Esophagus muscularis mucosa (tissue), 4 donors: ENCODE measurements at regions not wholly inside any gene's neighbourhood (a gene's known extent, or its start where the extent isn't known, plus 50 kb on each side); places are given as distances from the start of the nearest gene placed in this dataset.

Source experiments
- DNase-seq: peaks from one replicate; pipeline ENCODE4 v3.0.0-alpha.2; 2017; ENCODE audit errors: extremely low spot score
- H3K27ac ChIP-seq, 4 donors: fragments of 200-600 bp; sonication (generic); replicated peaks in 1 of 4; 1 replicate in 3 of 4; 2 replicates in 1 of 4; pipeline ENCODE4 v1.5.1; 2016 to 2019; ENCODE audit warnings: mild to moderate bottlenecking in 1 of 4
- H3K27me3 ChIP-seq, 4 donors: fragments of 200-600 bp; sonication (generic); one replicate each; pipeline versions ENCODE4 v1.5.1 to v1.6.0; 2016 to 2019
- H3K36me3 ChIP-seq, 4 donors: fragments of 200-600 bp; sonication (generic); one replicate each; pipeline ENCODE4 v1.5.1; 2016 to 2019
- H3K4me1 ChIP-seq, 4 donors: fragments of 200-600 bp; sonication (generic); one replicate each; pipeline ENCODE4 v1.5.1; 2016 to 2019
- H3K4me3 ChIP-seq, 4 donors: fragments of 200-600 bp; sonication (generic); 1 replicate in 2 of 4; 2 replicates in 2 of 4; pipeline ENCODE4 v1.5.1; 2016 to 2019; ENCODE audit warnings: mild to moderate bottlenecking in 4 of 4, moderate library complexity in 1 of 4
- H3K9me3 ChIP-seq, 4 donors: fragments of 200-600 bp; sonication (generic); 1 replicate in 3 of 4; 2 replicates in 1 of 4; pipeline ENCODE4 v1.5.1; 2016 to 2019
- CTCF ChIP-seq, 3 experiments: fragments of 200-600 bp in 2 of 3; fragments of 450-650 bp in 1 of 3; sonication (generic) in 2 of 3; IDR thresholded peaks; one replicate each; pipeline ENCODE4 v1.5.1; 2017 to 2019; ENCODE audit warnings: antibody characterized with exemption in 3 of 3, mild to moderate bottlenecking in 2 of 3, moderate library complexity in 1 of 3
- EP300 ChIP-seq: sonication (generic); formaldehyde crosslinking; IDR thresholded peaks from one replicate; pipeline ENCODE4 v1.6.1; 2017; ENCODE audit warnings: antibody characterized with exemption
- POLR2A ChIP-seq: fragments of 450-650 bp; IDR thresholded peaks from one replicate; pipeline ENCODE4 v1.6.1; 2017; ENCODE audit warnings: antibody characterized with exemption, moderate library complexity, mild to moderate bottlenecking, low read depth
- POLR2AphosphoS5 ChIP-seq, 2 donors: sonication (generic); formaldehyde crosslinking; IDR thresholded peaks; one replicate each; pipeline ENCODE4 v1.6.1; 2017; ENCODE audit warnings: antibody characterized with exemption in 2 of 2
- WGBS: methylation state at CpG from one replicate; pipeline ENCODE4 v1.1.5; 2018; 5-methylcytosine and 5-hydroxymethylcytosine counted together
- intact Hi-C: fragments of 100-400 bp; cut with DNase I; formaldehyde crosslinking; loops from one replicate; pipeline ENCODE4 v1.15.1; 2023

GRCh38 chr12:107318556-107318805 is 225.1 kb upstream of the CRY1 start:
- 0% methylated on average over 1 of the region's 19 CpGs for WGBS
- Histone ChIP-seq H3K36me3 (no peaks in the 10 kb centered on the region), H3K27ac (no peak overlapping the region), H3K4me3 (peak overlapping the region; percentile 36 to 53 (median 40)), H3K9me3 (no peaks in the 10 kb centered on the region), H3K27me3 (peaks cover 8 to 92% (median 37%) of the 10 kb centered on the region in 4 donors), H3K4me1 (peaks cover 12 to 42% (median 38%) of the 10 kb centered on the region in 4 donors)
- no peak for TF ChIP-seq POLR2AphosphoS5 (IDR thresholded peaks at IDR 0.05)
- TF ChIP-seq CTCF (IDR thresholded peaks at IDR 0.05) = no peak
- no peak for TF ChIP-seq POLR2A
- intact Hi-C loops = no loop called here
- no peak for DNase-seq

DNA sequence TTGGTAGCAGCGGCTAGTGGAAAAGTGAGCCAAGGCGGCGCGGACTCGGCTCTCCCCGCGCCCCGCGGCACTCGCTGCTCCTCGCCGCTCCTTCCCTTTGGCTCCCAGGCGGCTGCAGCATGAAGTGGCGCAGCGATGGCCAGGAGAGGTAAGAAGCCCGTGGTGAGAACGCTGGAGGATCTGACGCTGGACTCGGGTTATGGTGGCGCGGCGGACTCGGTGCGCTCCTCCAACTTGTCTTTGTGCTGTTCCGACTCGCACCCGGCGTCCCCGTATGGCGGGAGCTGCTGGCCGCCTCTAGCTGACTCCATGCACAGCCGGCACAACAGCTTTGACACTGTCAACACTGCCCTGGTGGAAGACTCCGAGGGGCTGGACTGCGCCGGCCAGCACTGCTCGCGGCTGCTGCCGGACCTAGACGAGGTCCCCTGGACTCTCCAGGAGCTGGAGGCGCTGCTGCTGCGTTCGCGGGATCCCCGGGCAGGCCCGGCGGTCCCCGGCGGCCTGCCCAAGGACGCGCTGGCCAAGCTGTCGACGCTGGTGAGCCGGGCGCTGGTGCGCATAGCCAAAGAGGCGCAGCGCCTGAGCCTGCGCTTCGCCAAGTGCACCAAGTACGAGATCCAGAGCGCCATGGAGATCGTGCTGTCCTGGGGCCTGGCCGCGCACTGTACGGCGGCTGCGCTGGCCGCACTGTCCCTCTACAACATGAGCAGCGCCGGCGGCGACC is 225.6 kb upstream of the CRY1 start:
- Histone ChIP-seq H3K9me3 (no peaks in the 10 kb centered on the region), H3K27ac (no peak overlapping the region), H3K4me3 (peak overlapping the region; percentile 36 to 53 (median 40)), H3K36me3 (no peaks in the 10 kb centered on the region), H3K27me3 (peaks cover 8 to 96% (median 37%) of the 10 kb centered on the region in 4 donors), H3K4me1 (peaks cover 12 to 42% (median 38%) of the 10 kb centered on the region in 4 donors)
- no peak for TF ChIP-seq CTCF (IDR thresholded peaks at IDR 0.05)
- no peak for TF ChIP-seq POLR2A
- TF ChIP-seq POLR2AphosphoS5 (IDR thresholded peaks at IDR 0.05) = no peak
- no peak for TF ChIP-seq EP300
- WGBS = 0% methylated on average over 31 of the region's 72 CpGs
- DNase-seq = no peak
- intact Hi-C loops = no loop called here

- intact Hi-C loops = no loop called here
- Histone ChIP-seq H3K27me3 (peaks cover 8 to 100% (median 37%) of the 10 kb centered on the region in 4 donors), H3K4me3 (peak overlapping the region; percentile 36 to 53 (median 40)), H3K36me3 (no peaks in the 10 kb centered on the region), H3K27ac (no peak overlapping the region), H3K4me1 (peaks cover 12 to 42% (median 38%) of the 10 kb centered on the region in 4 donors), H3K9me3 (no peaks in the 10 kb centered on the region)
- no peak for TF ChIP-seq CTCF (IDR thresholded peaks at IDR 0.05)
- 0% methylated on average over 3 of the region's 60 CpGs for WGBS
- no peak for DNase-seq
Measured at GRCh38 chr12:107319533-107320032, 226.2 kb upstream of the CRY1 start.

- DNase-seq = no peak
- WGBS = under 1% methylated on average over 25 of the region's 49 CpGs
- H3K4me3 ChIP-seq = peak overlapping the region; percentile 36 to 53 (median 40)
- H3K27ac ChIP-seq = no peak overlapping the region
- no peak for TF ChIP-seq EP300
- no peak for TF ChIP-seq POLR2AphosphoS5 (IDR thresholded peaks at IDR 0.05)
- TF ChIP-seq CTCF (IDR thresholded peaks at IDR 0.05) = no peak
- H3K4me1 ChIP-seq = peaks cover 12 to 42% (median 38%) of the 10 kb centered on the region in 4 donors
- H3K27me3 ChIP-seq = peaks cover 8 to 98% (median 37%) of the 10 kb centered on the region in 4 donors
- H3K36me3 ChIP-seq = no peaks in the 10 kb centered on the region
- intact Hi-C loops = no loop called here
- H3K9me3 ChIP-seq = no peaks in the 10 kb centered on the region
Measured at GRCh38 chr12:107320033-107320928, 226.9 kb upstream of the CRY1 start.
